IMR-90 (cell line): ENCODE measurements at regions not wholly inside any gene's neighbourhood (a gene's known extent, or its start where the extent isn't known, plus 50 kb on each side); places are given as distances from the start of the nearest gene placed in this dataset.

Experiments
- CEBPB ChIP-seq: IDR thresholded peaks from 2 replicates; pipeline ENCODE4 v1.6.1; 2012; ENCODE audit warnings: low read depth, low read length, improper control_type of control experiment
- CTCF ChIP-seq: conservative IDR thresholded peaks from 2 replicates; pipeline ENCODE4 v1.5.1; 2012; ENCODE audit warnings: mild to moderate bottlenecking, low read depth, low read length, improper control_type of control experiment
- FOS ChIP-seq: fragments of 150-350 bp; IDR thresholded peaks from 2 replicates; pipeline ENCODE4 v1.6.1; 2016; ENCODE audit warnings: low read depth, low read length
- MXI1 ChIP-seq: IDR thresholded peaks from 2 replicates; pipeline ENCODE4 v1.6.1; 2012; ENCODE audit warnings: low read depth, mild to moderate bottlenecking, low read length, moderate library complexity, borderline replicate concordance
- POLR2A ChIP-seq: IDR thresholded peaks from 2 replicates; pipeline ENCODE4 v1.6.1; 2012; ENCODE audit warnings: mild to moderate bottlenecking, low read depth, low read length
- TF ChIP-seq, protein P1 (sequence below): fragments of 150-350 bp; IDR thresholded peaks from 2 replicates; pipeline ENCODE4 v1.6.1; 2016; ENCODE audit warnings: low read depth, mild to moderate bottlenecking, low read length, moderate library complexity, borderline replicate concordance

DNA sequence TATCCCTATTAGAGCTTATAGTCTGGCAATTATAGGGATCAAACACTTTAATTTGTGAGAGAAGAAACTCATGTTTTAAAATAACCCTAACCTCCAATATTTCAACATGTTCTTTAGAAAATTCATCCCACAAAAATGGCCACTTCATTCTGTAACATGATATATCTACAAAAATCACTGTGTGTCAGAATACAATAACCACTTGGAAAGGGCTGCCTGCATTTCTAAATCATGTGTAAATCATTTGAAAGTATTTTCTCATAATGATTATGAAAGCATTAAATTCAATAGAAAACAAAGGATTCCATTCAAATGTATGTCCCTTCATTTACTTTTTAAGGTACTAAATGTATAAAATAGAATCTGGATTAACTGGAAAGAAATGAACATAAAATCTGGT lies 101.4 kb upstream of the NHSL1 start:
- TF ChIP-seq CTCF (no peak), POLR2A (no peak), MXI1 (no peak), CEBPB (peak; percentile 54; the same call in 1 of the 2 replicates), FOS (no peak)
- TF ChIP-seq, protein P1, sequence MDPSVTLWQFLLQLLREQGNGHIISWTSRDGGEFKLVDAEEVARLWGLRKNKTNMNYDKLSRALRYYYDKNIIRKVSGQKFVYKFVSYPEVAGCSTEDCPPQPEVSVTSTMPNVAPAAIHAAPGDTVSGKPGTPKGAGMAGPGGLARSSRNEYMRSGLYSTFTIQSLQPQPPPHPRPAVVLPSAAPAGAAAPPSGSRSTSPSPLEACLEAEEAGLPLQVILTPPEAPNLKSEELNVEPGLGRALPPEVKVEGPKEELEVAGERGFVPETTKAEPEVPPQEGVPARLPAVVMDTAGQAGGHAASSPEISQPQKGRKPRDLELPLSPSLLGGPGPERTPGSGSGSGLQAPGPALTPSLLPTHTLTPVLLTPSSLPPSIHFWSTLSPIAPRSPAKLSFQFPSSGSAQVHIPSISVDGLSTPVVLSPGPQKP: no peak
